H9 (cell line): ENCODE measurements at regions not wholly inside any gene's neighbourhood (a gene's known extent, or its start where the extent isn't known, plus 50 kb on each side); places are given as distances from the start of the nearest gene placed in this dataset.

Experiments used
- DNase-seq: peaks from one replicate; pipeline ENCODE4 v3.0.0-alpha.2; 2017
- H2AFZ ChIP-seq: one replicate; pipeline ENCODE4 v1.6.1; 2013; ENCODE audit warnings: mild to moderate bottlenecking, low read length, control low read depth, moderate library complexity
- H2AK5ac ChIP-seq: 2 replicates; pipeline ENCODE4 v1.6.1; 2013; ENCODE audit warnings: low read length, control low read depth, mixed read lengths; ENCODE audit not compliant: insufficient read length
- H2BK120ac ChIP-seq: one replicate; pipeline ENCODE4 v1.6.1; 2013; ENCODE audit warnings: low read depth, mild to moderate bottlenecking, low read length, control low read depth, inconsistent platforms; ENCODE audit not compliant: poor library complexity, severe bottlenecking
- H2BK12ac ChIP-seq: 2 replicates; pipeline ENCODE4 v1.6.1; 2013; ENCODE audit warnings: low read length, control low read depth, mixed read lengths, low read depth; ENCODE audit not compliant: insufficient read length
- H2BK15ac ChIP-seq: 2 replicates; pipeline ENCODE4 v1.6.1; 2013; ENCODE audit warnings: low read depth, low read length, control low read depth
- H2BK20ac ChIP-seq: one replicate; pipeline ENCODE4 v1.6.1; 2013; ENCODE audit warnings: low read depth, mild to moderate bottlenecking, low read length, control low read depth, inconsistent platforms; ENCODE audit not compliant: poor library complexity, severe bottlenecking
- H2BK5ac ChIP-seq: 2 replicates; pipeline ENCODE4 v1.6.1; 2013; ENCODE audit warnings: low read length, control low read depth, mixed read lengths; ENCODE audit not compliant: insufficient read length
- H3K14ac ChIP-seq: 2 replicates; pipeline ENCODE4 v1.6.1; 2013; ENCODE audit warnings: low read length, control low read depth; ENCODE audit not compliant: insufficient read depth
- H3K18ac ChIP-seq: 2 replicates; pipeline ENCODE4 v1.6.1; 2013; ENCODE audit warnings: low read depth, mild to moderate bottlenecking, mixed read lengths, low read length, control low read depth; ENCODE audit not compliant: insufficient read length
- H3K23ac ChIP-seq: 2 replicates; pipeline ENCODE4 v1.6.1; 2013; ENCODE audit warnings: low read length, control low read depth, mixed read lengths, low read depth; ENCODE audit not compliant: insufficient read length
- H3K23me2 ChIP-seq: 2 replicates; pipeline ENCODE4 v1.6.1; 2013; ENCODE audit warnings: low read depth, mild to moderate bottlenecking, mixed read lengths, low read length, control low read depth; ENCODE audit not compliant: insufficient read length, poor library complexity, severe bottlenecking
- H3K27ac ChIP-seq: 2 replicates; pipeline ENCODE4 v1.5.1; 2013; ENCODE audit warnings: low read length, control low read depth, mixed read lengths, low read depth; ENCODE audit not compliant: insufficient read length
- H3K27me3 ChIP-seq: 2 replicates; pipeline ENCODE4 v1.6.1; 2013; ENCODE audit warnings: low read length, control low read depth, inconsistent platforms; ENCODE audit not compliant: insufficient read depth
- H3K4ac ChIP-seq: 2 replicates; pipeline ENCODE4 v1.6.1; 2013; ENCODE audit warnings: low read depth, mild to moderate bottlenecking, control low read depth, inconsistent platforms, low read length, moderate library complexity
- H3K4me1 ChIP-seq: 2 replicates; pipeline ENCODE4 v1.6.1; 2013; ENCODE audit warnings: low read length, control low read depth, inconsistent platforms; ENCODE audit not compliant: insufficient read depth
- H3K4me2 ChIP-seq: 2 replicates; pipeline ENCODE4 v1.6.1; 2013; ENCODE audit warnings: low read length, control low read depth, mixed read lengths; ENCODE audit not compliant: insufficient read length, insufficient read depth
- H3K56ac ChIP-seq: 2 replicates; pipeline ENCODE4 v1.6.1; 2013; ENCODE audit warnings: low read depth, mild to moderate bottlenecking, mixed read lengths, low read length, control low read depth; ENCODE audit not compliant: insufficient read length
- H3K79me1 ChIP-seq: 2 replicates; pipeline ENCODE4 v1.6.1; 2013; ENCODE audit warnings: low read depth, mild to moderate bottlenecking, moderate library complexity, low read length, control low read depth, inconsistent platforms; ENCODE audit not compliant: insufficient read depth, poor library complexity, severe bottlenecking
- H3K79me2 ChIP-seq: 2 replicates; pipeline ENCODE4 v1.6.1; 2013; ENCODE audit warnings: low read length, control low read depth, inconsistent platforms; ENCODE audit not compliant: insufficient read depth
- H3K9ac ChIP-seq: 2 replicates; pipeline ENCODE4 v1.6.1; 2013; ENCODE audit warnings: low read length, control low read depth, mixed read lengths; ENCODE audit not compliant: insufficient read length; ENCODE audit errors: extremely low read depth
- H3K9me3 ChIP-seq: one replicate; pipeline ENCODE4 v1.6.1; 2013; ENCODE audit warnings: low read depth, low read length, inconsistent platforms; ENCODE audit not compliant: control insufficient read depth
- H3T11ph ChIP-seq: one replicate; pipeline ENCODE4 v1.6.1; 2013; ENCODE audit warnings: mild to moderate bottlenecking, low read length, control low read depth, inconsistent platforms
- H4K20me1 ChIP-seq: one replicate; pipeline ENCODE4 v1.6.1; 2013; ENCODE audit not compliant: control insufficient read depth, insufficient read length, insufficient read depth
- H4K5ac ChIP-seq: 2 replicates; pipeline ENCODE4 v1.6.1; 2013; ENCODE audit warnings: low read depth, mild to moderate bottlenecking, mixed read lengths, low read length, control low read depth; ENCODE audit not compliant: insufficient read length
- H4K8ac ChIP-seq: replicated peaks from 2 replicates; pipeline ENCODE4 v1.6.1; 2013; ENCODE audit warnings: low read length, control low read depth, mixed read lengths, low read depth; ENCODE audit not compliant: insufficient read length
- H4K91ac ChIP-seq: 2 replicates; pipeline ENCODE4 v1.6.1; 2013; ENCODE audit warnings: low read depth, mild to moderate bottlenecking, moderate library complexity, mixed read lengths, low read length, control low read depth; ENCODE audit not compliant: insufficient read length
- H3K27ac Mint-ChIP-seq, 3 experiments: 2 replicates in 2 of 3; 3 replicates in 1 of 3; pipeline ENCODE4 v1.8.0; 2020 to 2021; ENCODE audit warnings: mixed read lengths in 3 of 3, mild to moderate bottlenecking in 1 of 3, moderate library complexity in 1 of 3
- H3K27me3 Mint-ChIP-seq: 2 replicates; pipeline ENCODE4 v1.8.0; 2021; ENCODE audit warnings: low read depth, mild to moderate bottlenecking, moderate library complexity, mixed read lengths
- H3K36me3 Mint-ChIP-seq, 3 experiments: 2 replicates in 2 of 3; 3 replicates in 1 of 3; pipeline ENCODE4 v1.8.0; 2020 to 2021; ENCODE audit warnings: low read depth in 3 of 3, mixed read lengths in 3 of 3; ENCODE audit not compliant: insufficient read depth in 1 of 3
- H3K4me1 Mint-ChIP-seq, 2 experiments: 2 replicates each; pipeline ENCODE4 v1.8.0; 2020; ENCODE audit warnings: mixed read lengths in 2 of 2
- H3K4me3 Mint-ChIP-seq, 2 experiments: 2 replicates in 1 of 2; 3 replicates in 1 of 2; pipeline ENCODE4 v1.8.0; 2020 to 2021; ENCODE audit warnings: mild to moderate bottlenecking in 2 of 2, mixed read lengths in 2 of 2, moderate library complexity in 1 of 2
- H3K9me3 Mint-ChIP-seq, 2 experiments: 2 replicates in 1 of 2; 3 replicates in 1 of 2; pipeline ENCODE4 v1.8.0; 2020; ENCODE audit warnings: mild to moderate bottlenecking in 2 of 2, mixed read lengths in 2 of 2, moderate library complexity in 1 of 2
- WGBS: extraction: QIAGEN DNeasy Blood & Tissue Kit; methylation state at CpG from one replicate; pipeline ENCODE4 v1.1.7; 2013; ENCODE audit warnings: missing lambda C conversion rate, low lambda C conversion rate, mixed read lengths; ENCODE audit not compliant: insufficient read length; ENCODE audit errors: extremely low coverage; 5-methylcytosine and 5-hydroxymethylcytosine counted together
- TF ChIP-seq, protein P1 (sequence below): fragments of 200-600 bp; sonication (generic); conservative IDR thresholded peaks from 3 replicates; pipeline ENCODE4 v1.8.0; 2021; ENCODE audit warnings: antibody characterized with exemption, mild to moderate bottlenecking

DNA sequence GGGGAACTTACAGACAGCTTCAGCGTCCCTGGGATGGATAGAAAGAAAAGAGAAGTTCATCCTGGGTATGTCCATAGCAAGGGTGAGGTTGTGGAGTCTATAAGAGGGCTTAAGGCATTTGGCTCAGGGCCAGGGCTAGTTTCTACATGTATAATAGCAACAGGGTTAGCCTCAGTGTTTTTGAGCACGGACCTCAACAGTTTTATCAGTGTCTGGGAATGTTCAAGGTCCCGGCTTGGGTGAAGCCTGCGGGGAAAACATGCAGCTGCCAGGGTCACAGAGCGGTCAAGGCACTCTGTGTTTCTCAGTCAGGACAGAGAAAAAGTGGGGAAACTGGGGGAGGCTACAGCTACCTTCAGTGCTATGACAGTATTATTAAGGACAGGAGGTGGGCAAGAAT, 427.7 kb upstream of the HS6ST1 start:
- H3K4me2 ChIP-seq = no peak overlapping the region
- H3K27ac Mint-ChIP-seq = no peak overlapping the region
- no CpG with 5 or more reads among the region's 5 CpGs for WGBS

More for the DNA sequence above, 427.7 kb upstream of the HS6ST1 start:
- Histone ChIP-seq H4K20me1 (no peaks in the 10 kb centered on the region), H3K18ac (no peak overlapping the region), H2AFZ (no peak overlapping the region), H2BK12ac (no peak overlapping the region), H4K5ac (no peak overlapping the region), H3T11ph (no peak overlapping the region), H3K79me2 (no peaks in the 10 kb centered on the region), H3K79me1 (no peaks in the 10 kb centered on the region), H3K23ac (no peak overlapping the region), H3K4ac (no peak overlapping the region), H2BK5ac (no peak overlapping the region), H2BK20ac (no peak overlapping the region), H3K23me2 (no peaks in the 10 kb centered on the region), H3K9me3 (no peaks in the 10 kb centered on the region), H4K8ac (no peak overlapping the region), H3K4me1 (no peaks in the 10 kb centered on the region), H2BK120ac (no peak overlapping the region), H3K14ac (no peak overlapping the region), H2BK15ac (no peak overlapping the region), H3K27ac (no peak overlapping the region), H3K27me3 (no peaks in the 10 kb centered on the region), H3K56ac (no peak overlapping the region), H3K9ac (no peak overlapping the region), H4K91ac (no peak overlapping the region), H2AK5ac (no peak overlapping the region)
- TF ChIP-seq, protein P1, sequence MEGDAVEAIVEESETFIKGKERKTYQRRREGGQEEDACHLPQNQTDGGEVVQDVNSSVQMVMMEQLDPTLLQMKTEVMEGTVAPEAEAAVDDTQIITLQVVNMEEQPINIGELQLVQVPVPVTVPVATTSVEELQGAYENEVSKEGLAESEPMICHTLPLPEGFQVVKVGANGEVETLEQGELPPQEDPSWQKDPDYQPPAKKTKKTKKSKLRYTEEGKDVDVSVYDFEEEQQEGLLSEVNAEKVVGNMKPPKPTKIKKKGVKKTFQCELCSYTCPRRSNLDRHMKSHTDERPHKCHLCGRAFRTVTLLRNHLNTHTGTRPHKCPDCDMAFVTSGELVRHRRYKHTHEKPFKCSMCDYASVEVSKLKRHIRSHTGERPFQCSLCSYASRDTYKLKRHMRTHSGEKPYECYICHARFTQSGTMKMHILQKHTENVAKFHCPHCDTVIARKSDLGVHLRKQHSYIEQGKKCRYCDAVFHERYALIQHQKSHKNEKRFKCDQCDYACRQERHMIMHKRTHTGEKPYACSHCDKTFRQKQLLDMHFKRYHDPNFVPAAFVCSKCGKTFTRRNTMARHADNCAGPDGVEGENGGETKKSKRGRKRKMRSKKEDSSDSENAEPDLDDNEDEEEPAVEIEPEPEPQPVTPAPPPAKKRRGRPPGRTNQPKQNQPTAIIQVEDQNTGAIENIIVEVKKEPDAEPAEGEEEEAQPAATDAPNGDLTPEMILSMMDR = no peak
- Mint-ChIP-seq H3K36me3 (no peaks in the 10 kb centered on the region), H3K27me3 (peaks cover 4% of the 10 kb centered on the region; the same call in 1 of the 2 replicates), H3K9me3 (no peaks in the 10 kb centered on the region), H3K4me3 (no peak overlapping the region), H3K4me1 (peaks cover 3 to 4% of the 10 kb centered on the region in 2 experiments; a peak in 2 of 4 replicates)
- no peak for DNase-seq
